NCI-H2081 (cell line): ENCODE measurements at regions not wholly inside any gene's neighbourhood (a gene's known extent, or its start where the extent isn't known, plus 50 kb on each side); places are given as distances from the start of the nearest gene placed in this dataset.
"Not testable (repeated sequence)": the region's sequence is repeated elsewhere in the genome, so short reads cannot be mapped to it uniquely, and the experiment has no call there.

Source experiments
- DNase-seq, 2 experiments: peaks; one replicate each; lab custom pipeline; 2025; lab: John Stamatoyannopoulos, UW

DNA sequence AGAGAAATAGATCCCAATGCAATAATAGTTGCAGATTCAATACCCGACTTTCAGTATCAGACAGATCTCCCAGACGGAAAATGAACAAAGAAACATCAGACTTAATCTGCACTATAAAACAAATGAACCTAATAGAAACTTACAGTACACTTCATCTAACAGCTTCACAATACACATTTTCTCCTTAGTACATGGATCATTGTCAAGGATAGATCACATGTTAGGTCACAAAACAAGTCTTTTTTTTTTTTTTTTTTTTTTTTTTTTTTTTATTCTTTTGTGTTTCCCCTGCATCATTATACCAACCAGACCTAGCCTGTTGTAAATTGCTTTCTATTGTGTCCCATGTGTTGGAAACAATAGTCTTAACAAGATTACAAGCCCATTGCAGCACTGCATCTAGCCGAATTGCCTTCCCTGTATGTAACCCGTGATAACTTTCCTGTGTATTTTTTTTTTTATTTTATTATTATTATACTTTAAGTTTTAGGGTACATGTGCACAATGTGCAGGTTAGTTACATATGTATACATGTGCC, 134.0 kb upstream of the MAD2L1 start:
- not testable (repeated sequence) for DNase-seq

DNA sequence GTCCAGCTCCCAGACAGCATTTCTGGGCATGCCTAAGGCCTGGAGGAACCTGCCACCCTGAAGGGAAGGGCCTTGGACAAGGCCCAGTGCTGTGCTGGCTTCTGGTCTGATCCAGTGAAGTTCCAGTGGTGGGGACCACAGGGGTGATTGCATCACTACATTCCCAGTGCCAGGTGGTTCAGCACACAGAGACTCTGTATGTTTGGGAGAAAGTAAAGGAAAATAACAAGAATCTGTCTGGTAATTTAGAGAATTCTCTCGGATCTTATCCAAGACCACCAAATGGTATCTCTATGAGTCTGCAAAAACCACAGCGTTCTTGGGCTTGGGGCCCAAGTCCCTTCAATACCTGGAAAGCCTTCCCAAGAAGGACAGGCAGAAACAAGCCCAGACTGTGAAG, 131.8 kb upstream of the MAD2L1 start:
- no peak for DNase-seq

DNA sequence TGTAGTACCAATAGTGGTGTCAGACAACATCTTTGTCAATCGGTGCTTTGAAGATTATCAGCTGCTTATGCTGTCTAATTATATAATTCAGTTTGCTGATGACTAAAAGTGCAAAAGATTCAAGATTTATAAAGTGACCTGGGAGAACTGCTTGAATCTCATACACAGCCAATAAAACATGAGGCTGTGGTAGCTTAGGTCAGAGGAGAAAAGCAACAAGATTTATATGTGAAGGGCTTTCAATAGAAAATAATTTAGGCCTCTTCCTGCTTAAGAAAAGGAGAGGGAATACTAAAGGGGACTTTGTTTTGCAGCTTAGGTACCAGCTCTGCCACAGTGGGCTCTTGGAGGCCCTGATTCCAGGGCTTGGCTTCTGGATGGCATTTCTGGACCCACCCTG, 111.0 kb upstream of the MAD2L1 start:
- no peak for DNase-seq

DNA sequence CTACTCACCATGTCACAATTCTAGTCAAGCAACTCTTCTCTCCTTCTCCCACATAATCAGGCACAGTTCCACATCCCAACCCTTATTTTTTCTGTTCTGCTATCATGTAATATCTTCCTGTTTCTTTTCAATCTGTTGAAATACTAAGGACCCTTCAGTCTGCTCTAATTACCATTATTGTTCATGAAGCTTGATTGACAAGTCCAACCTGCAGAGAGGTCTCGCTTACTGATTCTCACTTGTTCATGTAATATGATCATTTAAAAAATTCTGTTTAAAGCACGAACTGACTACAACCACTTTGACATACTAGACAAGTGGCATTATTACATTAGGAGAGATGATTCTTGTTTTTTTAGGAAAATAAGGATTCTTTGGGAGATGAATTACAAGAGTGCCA, 108.6 kb upstream of the MAD2L1 start:
- DNase-seq: no peak

DNA sequence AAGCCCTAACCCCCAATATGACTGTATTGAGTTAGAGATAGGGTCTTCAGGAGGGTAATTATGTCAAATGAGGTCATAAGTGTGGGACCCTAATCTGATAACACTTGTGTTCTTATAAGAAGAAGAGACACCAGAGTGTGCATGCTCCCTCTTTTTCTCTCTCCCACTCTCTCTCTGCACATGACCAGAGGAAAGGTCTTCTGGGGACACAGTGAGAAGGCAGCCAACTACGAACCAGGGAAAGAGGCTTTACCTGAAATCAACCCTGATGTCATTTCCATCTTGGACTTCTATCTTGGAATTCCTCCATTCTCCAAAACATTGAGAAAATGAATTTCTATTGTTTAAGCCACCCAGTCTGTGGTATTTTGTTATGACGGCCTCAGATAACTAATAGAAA, 97.2 kb upstream of the MAD2L1 start:
- DNase-seq: no peak

DNA sequence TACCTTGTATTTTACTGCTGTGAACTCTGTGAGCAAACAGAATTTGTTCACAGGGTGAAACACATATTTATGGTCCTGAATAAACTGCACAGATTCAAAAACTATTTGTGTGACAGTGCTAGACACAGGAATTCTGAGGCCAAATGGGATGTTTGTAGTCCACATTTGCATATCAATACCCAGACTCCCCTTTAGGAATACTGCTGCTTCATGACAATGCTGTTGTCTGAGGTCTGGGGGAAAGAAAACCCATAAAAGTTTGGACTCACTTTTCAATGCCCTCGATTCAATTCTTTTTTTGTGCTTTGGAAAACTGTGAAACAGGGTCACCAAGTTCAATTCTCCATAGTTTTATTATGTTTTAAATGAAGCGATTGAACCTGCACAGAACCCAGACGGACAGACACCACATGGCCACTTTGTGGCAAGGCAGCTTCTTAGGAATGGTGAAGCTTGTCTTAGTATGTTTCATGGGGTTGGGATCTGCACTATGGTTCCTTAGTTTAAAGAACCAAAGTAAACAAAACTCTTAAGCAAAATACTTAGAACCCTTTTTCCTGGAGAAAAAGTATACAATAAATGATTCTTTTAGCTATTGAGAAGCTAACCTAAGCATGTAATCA, 92.3 kb upstream of the MAD2L1 start:
- no peak for DNase-seq

DNA sequence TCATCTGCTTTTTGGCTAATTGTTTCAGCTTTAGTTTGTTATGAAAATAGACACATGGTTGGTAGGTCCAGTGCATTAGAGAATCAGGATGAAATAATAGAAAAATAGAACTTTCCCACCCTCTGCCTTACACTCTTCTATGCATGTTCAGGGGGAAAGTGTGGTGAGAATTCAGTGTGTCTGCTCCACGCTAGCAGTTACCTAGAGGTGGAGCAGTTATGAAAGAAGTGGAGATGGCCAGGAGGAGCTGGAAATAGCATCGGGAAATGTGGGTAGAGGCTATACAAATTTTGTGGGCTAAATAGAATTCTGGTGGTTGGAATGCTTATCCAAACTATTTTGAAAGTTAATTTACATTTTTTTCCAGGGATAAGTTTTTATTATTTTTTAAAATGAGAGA, 91.4 kb upstream of the MAD2L1 start:
- no peak for DNase-seq

DNA sequence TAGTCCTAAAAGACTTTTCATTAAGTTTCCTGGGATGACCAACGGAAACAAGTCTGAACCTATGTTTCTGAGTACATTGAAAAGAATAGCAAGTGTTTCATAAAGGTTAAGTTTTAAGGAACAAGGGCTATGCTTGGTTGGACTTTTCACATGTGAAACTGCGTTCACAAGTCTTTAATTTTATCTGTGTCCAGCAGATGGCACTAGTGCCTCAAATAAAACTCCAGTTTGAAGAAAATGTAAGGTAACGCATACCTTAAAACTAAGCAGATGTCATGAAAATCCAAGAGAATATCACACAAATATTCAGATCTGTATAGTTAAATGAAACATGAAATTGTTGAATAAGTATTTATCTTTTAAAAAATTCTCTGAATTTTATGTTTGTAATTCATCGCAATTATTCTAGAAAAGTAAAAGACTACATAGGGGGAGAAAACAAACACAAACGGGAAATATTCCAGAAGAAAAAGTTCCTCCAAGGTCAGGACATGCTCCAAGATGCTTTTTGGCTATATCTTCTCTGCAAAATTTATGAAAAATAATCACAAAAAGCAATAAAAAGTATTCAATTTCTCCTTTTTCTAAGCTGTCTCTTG, 89.6 kb upstream of the MAD2L1 start:
- DNase-seq: peak; percentile 48 to 54

DNA sequence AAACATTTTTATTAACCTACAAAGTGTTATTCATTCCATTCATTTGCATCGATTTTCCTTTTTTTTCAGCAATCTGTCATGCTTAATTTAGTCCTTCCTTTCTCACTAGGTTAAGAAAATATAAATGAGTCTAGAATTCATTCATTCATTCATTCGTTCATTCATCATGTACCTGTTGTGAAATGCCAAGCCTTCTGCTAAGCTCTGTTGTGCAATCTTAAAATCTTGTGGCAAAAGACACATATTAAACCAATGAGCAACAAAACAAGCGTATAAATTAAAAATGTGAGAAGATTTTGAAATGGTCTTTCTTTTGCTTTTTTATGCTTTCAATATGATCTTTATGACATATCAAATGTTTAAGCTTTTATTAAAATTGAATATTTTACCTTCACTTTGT, 88.6 kb upstream of the MAD2L1 start:
- DNase-seq: no peak

DNA sequence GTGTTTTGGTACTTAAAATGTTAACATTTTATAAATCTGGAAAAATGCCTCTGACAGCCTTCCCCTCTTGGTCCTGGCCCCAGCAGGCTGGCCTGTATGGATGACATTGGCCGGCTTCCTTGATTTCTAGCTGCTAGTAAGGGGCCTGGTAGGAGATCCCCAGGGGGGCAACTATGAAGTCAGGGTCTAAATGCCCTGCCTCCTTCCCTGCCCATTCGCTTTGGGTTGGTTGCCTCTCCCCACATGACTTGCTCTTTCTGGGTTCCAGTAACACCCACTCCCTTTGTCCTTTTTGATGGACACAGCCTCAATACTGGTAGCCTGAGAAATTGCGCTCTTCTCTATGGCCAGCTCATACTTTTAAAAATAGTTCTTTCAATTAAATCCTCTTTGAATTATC, 78.0 kb upstream of the MAD2L1 start:
- no peak for DNase-seq

DNA sequence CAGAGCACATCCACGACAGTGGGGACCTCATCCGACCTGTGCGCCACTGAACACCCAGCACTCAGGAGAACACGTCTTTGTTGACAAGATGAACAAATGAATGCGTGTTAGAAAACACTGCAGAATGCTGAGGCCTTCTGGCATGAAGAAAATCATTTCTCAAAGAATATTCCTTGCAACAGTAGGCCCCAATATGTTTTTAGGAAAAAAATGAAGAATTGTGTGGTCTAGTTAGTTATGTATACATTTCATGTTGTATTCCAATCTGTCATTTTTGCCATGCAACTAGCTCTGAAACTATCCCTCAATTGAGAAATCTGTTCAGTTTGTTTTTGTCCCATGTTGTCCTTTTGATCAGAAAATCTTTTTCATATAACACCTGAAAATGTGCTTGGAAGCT, 77.4 kb upstream of the MAD2L1 start:
- DNase-seq: no peak

DNA sequence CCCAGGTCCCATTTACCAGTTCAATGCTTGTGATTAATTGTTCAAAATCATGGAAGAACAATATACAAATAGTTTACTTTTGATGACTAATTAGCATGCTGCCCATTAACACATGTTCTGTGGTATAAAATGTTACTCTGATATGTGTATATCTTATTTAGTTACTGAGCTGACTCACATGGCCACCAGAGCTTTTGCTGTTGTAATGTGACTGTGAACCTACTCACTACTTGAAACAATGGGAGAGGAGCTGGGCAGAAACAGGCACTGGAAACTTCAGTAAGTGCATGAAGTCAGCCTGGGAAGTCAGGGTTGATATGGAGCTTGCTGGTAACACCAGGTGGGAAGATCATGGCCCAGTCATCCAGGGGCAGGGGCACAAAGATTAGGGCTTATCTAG, 72.7 kb upstream of the MAD2L1 start:
- no peak for DNase-seq

DNA sequence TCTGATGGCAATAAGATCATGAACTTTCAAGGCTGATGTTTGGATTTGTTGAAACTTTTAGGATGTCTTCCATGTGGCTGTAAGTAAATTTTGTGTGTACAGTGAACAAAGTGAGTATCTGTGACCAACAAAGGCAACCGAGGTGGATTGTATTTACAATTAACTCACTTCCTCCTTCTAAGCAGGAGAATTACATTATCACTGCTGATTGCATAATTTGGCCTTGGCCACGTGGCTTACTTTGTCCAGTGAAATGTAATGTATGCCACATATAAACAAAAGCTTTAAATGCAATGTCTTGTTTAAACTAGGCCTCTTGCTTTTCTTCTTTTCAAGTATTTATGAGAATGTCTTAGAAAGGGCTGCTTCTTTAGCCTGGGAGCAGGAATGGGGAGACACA, 66.3 kb upstream of the MAD2L1 start:
- no peak for DNase-seq

DNA sequence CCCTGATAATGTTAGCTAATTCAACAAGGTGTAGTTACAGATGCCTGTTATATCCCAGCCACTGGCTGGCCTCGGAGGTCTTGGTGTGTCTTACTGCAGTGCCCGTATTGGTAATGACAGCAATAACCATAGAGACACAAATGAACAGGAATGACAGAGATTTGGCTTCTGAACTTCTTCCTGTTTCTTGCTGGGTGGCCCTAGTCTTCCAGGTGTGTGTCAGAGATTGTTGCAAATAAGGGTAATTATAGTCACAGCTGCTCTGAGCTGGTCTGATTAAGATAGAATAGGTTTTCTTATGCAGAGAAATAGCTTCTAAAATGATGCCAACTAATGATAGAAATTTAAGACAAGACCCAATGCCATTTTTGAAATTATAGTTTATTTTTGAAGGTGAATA, 64.1 kb upstream of the MAD2L1 start:
- DNase-seq: peak in 1 of 2 experiments; percentile 9
